Nephron progenitor cell (in vitro differentiated cells): ENCODE measurements at regions not wholly inside any gene's neighbourhood (a gene's known extent, or its start where the extent isn't known, plus 50 kb on each side); places are given as distances from the start of the nearest gene placed in this dataset.

ENCODE experiments used
- DNase-seq: peaks from one replicate; pipeline ENCODE4 v3.0.0; 2021
- H3K27ac Mint-ChIP-seq: 2 replicates; pipeline ENCODE4 v1.8.0; 2021; ENCODE audit warnings: mild to moderate bottlenecking, moderate library complexity, mixed read lengths
- H3K27me3 Mint-ChIP-seq: 2 replicates; pipeline ENCODE4 v1.8.0; 2021; ENCODE audit warnings: mild to moderate bottlenecking, low read depth, mixed read lengths; ENCODE audit not compliant: poor library complexity
- H3K36me3 Mint-ChIP-seq: 2 replicates; pipeline ENCODE4 v1.8.0; 2021; ENCODE audit warnings: low read depth, mixed read lengths
- H3K4me1 Mint-ChIP-seq: 2 replicates; pipeline ENCODE4 v1.8.0; 2021; ENCODE audit warnings: mixed read lengths
- H3K4me3 Mint-ChIP-seq: 2 replicates; pipeline ENCODE4 v1.8.0; 2021; ENCODE audit warnings: mild to moderate bottlenecking, moderate library complexity, mixed read lengths
- H3K9me3 Mint-ChIP-seq: 2 replicates; pipeline ENCODE4 v1.8.0; 2021; ENCODE audit warnings: mild to moderate bottlenecking, moderate library complexity, mixed read lengths
- TF ChIP-seq, protein P1 (sequence below): fragments of 200-600 bp; sonication (generic); IDR thresholded peaks from 2 replicates; pipeline ENCODE4 v1.5.0; 2021; ENCODE audit warnings: antibody characterized with exemption

DNA sequence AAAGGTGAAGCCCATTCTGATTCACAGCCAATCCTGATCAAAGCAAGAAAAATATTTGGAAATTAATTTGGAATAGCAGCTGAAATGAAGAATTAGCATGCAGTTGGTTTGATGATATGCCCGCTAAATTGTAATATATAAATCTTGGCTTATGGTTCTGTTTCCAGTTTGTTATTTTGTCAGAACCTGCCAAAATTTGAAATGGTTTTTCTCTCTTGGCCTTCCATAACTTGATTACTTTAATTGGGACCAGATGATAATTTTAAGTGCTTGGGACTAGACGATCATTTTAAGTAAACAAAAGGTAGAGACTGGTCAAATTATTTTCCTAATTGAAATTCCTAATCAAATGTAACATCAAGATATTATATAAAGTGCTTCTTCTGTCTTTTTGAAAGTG lies 842.4 kb downstream of the TBL1XR1 start:
- Mint-ChIP-seq H3K27me3 (no peaks in the 10 kb centered on the region), H3K9me3 (no peaks in the 10 kb centered on the region), H3K36me3 (no peaks in the 10 kb centered on the region), H3K27ac (no peak overlapping the region), H3K4me1 (no peaks in the 10 kb centered on the region), H3K4me3 (no peak overlapping the region)
- TF ChIP-seq, protein P1, sequence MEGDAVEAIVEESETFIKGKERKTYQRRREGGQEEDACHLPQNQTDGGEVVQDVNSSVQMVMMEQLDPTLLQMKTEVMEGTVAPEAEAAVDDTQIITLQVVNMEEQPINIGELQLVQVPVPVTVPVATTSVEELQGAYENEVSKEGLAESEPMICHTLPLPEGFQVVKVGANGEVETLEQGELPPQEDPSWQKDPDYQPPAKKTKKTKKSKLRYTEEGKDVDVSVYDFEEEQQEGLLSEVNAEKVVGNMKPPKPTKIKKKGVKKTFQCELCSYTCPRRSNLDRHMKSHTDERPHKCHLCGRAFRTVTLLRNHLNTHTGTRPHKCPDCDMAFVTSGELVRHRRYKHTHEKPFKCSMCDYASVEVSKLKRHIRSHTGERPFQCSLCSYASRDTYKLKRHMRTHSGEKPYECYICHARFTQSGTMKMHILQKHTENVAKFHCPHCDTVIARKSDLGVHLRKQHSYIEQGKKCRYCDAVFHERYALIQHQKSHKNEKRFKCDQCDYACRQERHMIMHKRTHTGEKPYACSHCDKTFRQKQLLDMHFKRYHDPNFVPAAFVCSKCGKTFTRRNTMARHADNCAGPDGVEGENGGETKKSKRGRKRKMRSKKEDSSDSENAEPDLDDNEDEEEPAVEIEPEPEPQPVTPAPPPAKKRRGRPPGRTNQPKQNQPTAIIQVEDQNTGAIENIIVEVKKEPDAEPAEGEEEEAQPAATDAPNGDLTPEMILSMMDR = no peak
- DNase-seq = no peak

DNA sequence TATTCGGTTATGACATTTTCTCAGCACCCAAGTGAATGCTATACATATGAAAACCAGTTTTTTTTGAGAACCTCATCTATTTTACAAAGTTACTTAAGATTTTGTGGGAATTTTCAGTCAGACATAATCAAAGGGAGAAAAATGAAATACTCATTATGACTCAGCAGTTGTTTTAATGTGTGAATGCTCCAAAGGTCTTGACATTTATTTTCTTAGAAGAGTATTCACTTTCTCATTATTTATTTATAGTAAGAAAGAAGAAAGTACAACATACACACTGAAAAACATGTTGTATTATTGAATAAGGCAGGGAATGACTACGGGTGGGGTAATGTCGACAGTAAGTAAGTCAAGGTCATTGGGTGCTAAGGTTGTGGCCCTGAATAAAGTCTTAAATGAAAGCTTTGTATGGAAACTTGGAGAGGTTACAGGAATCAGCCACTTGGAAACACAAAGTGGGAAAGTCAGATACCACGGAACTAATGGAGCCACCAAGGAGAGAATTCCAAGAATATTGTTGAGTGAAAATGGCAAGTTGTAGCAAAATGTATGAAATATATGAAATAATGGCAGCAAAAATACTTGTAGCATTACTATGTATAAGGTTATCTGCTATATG lies 844.5 kb downstream of the TBL1XR1 start:
- H3K4me3 Mint-ChIP-seq = no peak overlapping the region

DNA sequence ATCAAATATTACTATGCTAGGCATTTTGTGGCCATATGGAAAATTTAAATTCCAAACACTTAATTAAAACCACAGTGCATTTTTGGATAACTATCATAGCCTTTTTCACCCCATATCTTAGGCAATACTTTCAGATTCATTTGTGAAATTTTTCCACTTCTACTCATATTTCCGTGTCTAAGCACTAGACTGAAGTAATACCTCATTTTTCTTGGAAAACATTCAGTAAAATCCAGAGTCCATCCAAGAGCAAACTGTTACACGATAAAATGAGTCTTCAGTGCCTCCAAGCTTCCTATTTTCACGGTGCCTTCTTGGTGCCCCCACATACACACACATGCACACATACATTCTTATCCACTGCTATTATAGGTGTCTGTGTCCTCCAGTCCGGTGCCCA lies 845.9 kb downstream of the TBL1XR1 start:
- Mint-ChIP-seq H3K27ac (peak overlapping the region; percentile 64), H3K36me3 (no peaks in the 10 kb centered on the region), H3K4me3 (no peak overlapping the region), H3K9me3 (peaks cover 3% of the 10 kb centered on the region), H3K4me1 (no peaks in the 10 kb centered on the region), H3K27me3 (no peaks in the 10 kb centered on the region)
- TF ChIP-seq, protein P1 = no peak
- DNase-seq = no peak

More for the DNA sequence above, 844.5 kb downstream of the TBL1XR1 start:
- Mint-ChIP-seq H3K27me3 (no peaks in the 10 kb centered on the region), H3K4me1 (no peaks in the 10 kb centered on the region), H3K9me3 (peaks cover 3% of the 10 kb centered on the region), H3K27ac (no peak overlapping the region), H3K36me3 (no peaks in the 10 kb centered on the region)
- DNase-seq = no peak
- TF ChIP-seq, protein P1 = no peak

DNA sequence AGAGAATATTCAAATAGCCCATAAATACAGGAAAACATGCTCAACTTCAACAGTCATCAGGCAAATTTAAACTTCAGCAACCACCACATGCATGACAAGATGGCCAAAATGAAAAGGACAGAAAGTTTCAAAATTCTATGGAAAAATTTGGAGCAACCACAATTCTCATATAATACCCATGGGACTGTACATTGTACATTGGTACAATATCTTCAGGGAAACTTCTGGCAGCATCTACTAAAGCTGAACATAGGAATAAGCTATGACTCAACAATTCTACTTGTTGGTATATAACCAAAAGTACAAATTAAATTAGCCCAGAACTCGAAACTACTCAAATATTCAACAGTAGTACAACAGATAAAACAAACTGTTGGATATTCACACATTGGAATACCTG lies 847.6 kb downstream of the TBL1XR1 start:
- H3K36me3 Mint-ChIP-seq = no peaks in the 10 kb centered on the region
- TF ChIP-seq, protein P1 = no peak
- no peak for DNase-seq
- no peak overlapping the region for H3K4me3 Mint-ChIP-seq
- H3K27me3 Mint-ChIP-seq = no peaks in the 10 kb centered on the region
- no peak overlapping the region for H3K27ac Mint-ChIP-seq
- H3K9me3 Mint-ChIP-seq = peaks cover 3% of the 10 kb centered on the region
- no peaks in the 10 kb centered on the region for H3K4me1 Mint-ChIP-seq

DNA sequence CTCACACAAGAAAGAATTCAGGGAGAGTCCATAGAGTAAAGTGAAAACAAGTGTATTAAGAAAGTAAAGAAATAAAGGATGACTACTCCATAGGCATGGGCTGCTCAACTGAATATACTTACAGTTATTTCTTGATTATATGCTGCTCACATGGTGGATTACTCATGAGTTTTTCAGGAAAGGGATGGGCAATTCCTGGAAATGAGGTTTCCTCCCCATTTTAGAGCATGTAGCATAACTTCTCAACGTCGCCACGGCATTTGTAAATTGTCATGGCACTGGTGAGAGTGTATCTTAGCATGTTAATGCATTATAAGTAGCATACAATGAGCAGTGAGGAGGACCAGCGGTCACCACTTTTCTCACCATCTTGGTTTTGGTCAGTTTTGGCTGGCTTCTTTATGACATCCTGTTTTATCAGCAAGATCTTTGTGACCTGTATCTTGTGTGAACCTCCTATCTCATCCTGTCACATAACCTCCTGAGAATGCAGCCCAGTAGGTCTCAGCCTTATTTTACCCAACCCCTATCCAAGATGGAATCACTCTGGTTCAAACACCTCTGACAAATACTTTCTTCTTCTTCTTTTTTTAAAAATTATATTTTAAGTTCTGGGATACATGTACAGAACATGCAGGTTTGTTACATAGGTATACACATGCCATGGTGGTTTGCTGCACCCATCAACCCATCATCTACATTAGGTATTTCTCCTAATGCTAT lies 849.7 kb downstream of the TBL1XR1 start:
- no peak overlapping the region for H3K4me3 Mint-ChIP-seq
- H3K36me3 Mint-ChIP-seq = no peaks in the 10 kb centered on the region
- no peaks in the 10 kb centered on the region for H3K27me3 Mint-ChIP-seq
- no peak overlapping the region for H3K27ac Mint-ChIP-seq
- H3K9me3 Mint-ChIP-seq = peaks cover 4% of the 10 kb centered on the region
- H3K4me1 Mint-ChIP-seq = no peaks in the 10 kb centered on the region
- DNase-seq = no peak
- TF ChIP-seq, protein P1 = no peak

DNA sequence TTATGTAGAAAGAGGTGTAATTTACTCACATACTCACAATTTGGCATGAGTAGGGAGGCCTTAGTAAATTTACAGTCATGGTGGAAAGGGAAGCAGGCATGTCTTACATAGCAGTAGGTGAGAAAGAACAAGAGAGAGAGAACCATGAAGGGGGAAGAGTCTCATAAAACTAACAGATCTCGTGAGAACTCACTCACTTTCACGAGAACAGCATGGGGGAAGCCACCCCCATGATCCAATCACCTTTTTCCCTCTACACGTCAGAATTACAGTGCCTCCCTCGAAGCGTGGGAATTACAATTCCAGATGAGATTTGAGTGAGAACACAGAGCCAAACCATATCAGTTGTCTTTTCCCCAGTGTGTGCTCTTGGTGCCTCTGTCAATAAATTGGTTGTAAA lies 855.3 kb downstream of the TBL1XR1 start:
- H3K27ac Mint-ChIP-seq = no peak overlapping the region

More for the DNA sequence above, 855.3 kb downstream of the TBL1XR1 start:
- H3K9me3 Mint-ChIP-seq = peaks cover 8% of the 10 kb centered on the region
- H3K4me3 Mint-ChIP-seq = no peak overlapping the region
- TF ChIP-seq, protein P1 = no peak
- no peaks in the 10 kb centered on the region for H3K27me3 Mint-ChIP-seq
- H3K4me1 Mint-ChIP-seq = no peaks in the 10 kb centered on the region
- no peak for DNase-seq
- H3K36me3 Mint-ChIP-seq = no peaks in the 10 kb centered on the region
